ENCODE measurements at regions not wholly inside any gene's neighbourhood (a gene's known extent, or its start where the extent isn't known, plus 50 kb on each side); places are given as distances from the start of the nearest gene placed in this dataset.

DNA sequence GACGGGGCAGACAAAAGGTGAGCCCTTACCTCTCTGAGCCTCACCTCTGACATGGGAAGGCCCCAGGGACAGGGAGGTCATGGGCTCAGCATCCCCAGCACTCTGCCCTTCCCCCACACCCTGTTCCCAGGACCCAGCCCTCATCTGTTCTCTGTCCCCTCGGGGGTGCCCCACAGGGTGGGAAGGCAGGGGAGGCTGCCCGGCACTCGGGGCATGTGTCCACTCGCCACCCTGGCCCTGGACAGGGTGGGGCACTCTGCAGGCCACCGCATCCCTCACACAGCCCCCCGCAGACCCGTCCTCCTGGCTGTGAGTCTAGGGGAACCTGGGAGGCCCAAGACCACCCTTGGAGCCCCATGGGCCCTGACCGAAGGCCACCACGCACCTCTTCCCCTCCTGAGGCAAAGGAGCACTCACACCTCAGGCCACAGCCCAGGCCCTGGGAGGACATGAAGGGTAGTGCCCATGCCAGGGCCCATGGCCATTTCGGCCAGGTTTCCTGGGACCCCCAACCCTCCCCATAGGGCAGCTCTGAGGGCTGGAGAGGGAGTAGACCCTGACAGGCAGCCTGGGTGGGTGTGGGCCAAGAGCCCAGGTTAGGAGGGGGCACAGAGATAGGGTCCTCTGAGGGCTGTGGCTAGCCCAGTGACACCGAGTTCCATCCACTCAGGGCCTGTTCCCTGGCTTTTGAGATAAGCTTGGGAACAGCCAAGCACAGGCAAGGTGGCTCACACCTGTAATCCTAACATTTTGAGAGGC is 193.1 kb downstream of the IGLL1 start:
- DNase-seq (ENCODE audit: low read depth): no peak
- TF ChIP-seq, protein P1, sequence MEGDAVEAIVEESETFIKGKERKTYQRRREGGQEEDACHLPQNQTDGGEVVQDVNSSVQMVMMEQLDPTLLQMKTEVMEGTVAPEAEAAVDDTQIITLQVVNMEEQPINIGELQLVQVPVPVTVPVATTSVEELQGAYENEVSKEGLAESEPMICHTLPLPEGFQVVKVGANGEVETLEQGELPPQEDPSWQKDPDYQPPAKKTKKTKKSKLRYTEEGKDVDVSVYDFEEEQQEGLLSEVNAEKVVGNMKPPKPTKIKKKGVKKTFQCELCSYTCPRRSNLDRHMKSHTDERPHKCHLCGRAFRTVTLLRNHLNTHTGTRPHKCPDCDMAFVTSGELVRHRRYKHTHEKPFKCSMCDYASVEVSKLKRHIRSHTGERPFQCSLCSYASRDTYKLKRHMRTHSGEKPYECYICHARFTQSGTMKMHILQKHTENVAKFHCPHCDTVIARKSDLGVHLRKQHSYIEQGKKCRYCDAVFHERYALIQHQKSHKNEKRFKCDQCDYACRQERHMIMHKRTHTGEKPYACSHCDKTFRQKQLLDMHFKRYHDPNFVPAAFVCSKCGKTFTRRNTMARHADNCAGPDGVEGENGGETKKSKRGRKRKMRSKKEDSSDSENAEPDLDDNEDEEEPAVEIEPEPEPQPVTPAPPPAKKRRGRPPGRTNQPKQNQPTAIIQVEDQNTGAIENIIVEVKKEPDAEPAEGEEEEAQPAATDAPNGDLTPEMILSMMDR (IDR thresholded peaks at IDR 0.05; ENCODE audit: low read length, missing control alignments): no peak
- H3K4me3 ChIP-seq (replicated peaks; ENCODE audit: low read depth, low read length): no peak overlapping the region

DNA sequence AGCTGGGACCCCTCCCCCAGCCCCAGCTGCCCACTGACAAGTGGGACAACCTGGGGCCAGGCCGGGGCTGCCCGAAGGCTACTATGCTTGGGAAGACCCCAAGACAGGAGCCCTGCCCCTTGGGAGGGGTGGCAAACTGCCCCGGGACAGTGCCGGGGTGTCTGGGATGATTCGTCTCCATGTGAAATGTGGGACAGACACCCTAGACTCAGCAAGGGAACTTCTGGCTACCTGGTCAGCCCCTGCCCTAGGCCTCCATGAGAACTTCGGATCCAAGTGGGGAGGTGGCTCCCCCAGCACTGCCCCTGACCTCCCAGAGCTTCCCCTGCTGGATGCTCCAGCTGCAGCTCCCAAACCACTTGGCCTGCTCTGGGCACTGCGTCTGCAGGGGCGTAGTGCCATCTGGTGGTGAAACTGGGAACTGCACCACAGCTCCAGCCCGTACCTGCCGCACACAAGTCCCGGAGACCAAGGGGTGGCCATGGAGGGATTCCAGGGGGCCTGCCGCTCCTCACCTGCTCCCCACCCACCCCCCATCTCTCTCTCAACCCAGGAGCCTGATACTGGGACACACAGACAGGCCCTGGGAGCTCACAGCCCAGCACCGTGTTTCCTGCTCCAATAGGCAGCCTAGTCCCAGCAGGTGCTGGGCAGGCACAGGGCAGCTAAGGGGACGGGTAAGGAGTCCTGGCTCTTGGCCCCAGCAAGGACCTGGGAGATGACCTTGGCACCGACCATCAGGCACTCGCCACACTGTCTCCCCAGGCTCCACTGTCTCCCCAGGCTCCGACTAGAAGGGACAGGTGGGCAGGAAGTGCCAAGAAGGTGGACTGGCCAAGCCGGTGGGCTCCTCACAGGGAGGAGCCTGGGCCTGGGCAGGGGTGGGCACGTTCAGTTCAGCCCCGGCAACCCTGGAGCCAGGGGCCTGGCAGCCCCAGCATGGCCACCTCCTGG is 194.1 kb downstream of the IGLL1 start:
- H3K4me3 ChIP-seq (replicated peaks; ENCODE audit: low read depth, low read length): no peak overlapping the region
- TF ChIP-seq, protein P1 (IDR thresholded peaks at IDR 0.05; ENCODE audit: low read length, missing control alignments): peak; percentile 91
- DNase-seq (ENCODE audit: low read depth): peak; percentile 85

DNA sequence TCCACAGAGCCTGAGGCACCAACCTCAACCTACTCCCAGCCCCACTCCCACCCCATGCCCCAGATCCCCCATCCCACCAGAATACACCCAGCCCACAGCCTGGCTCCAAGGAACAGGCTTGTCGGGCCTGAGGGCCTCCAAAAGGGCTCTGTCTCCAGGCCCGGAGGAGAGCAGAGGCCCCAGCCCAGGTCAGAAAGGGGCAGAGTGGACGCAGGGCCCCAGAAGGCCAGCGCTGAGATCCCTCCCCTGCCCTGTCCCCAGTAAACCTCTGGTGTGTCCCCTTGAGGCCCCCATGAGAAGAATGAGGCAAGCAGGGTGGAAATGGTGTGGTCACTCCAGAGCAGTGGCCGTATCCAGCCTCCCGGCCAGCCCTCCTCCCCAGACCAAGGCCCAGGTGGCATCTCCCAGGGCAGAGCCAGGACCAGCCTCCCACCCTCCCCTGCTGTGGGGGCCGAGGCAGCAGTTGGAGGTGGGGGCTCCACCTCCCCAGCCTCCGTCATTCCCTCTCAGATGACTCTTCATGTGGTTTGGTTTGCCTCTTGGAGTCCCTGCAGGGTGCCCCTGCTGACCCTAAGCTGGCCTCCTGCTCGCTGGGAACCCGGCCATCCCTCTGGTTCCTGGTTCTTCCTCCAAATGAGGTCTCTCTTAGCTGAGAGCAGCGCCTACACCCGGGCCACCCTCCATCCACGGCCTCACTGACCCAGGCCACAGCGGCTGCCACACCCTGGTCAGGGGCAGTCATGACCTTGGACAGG is 195.0 kb downstream of the IGLL1 start:
- TF ChIP-seq, protein P1 (IDR thresholded peaks at IDR 0.05; ENCODE audit: low read length, missing control alignments): no peak
- DNase-seq (ENCODE audit: low read depth): no peak

DNA sequence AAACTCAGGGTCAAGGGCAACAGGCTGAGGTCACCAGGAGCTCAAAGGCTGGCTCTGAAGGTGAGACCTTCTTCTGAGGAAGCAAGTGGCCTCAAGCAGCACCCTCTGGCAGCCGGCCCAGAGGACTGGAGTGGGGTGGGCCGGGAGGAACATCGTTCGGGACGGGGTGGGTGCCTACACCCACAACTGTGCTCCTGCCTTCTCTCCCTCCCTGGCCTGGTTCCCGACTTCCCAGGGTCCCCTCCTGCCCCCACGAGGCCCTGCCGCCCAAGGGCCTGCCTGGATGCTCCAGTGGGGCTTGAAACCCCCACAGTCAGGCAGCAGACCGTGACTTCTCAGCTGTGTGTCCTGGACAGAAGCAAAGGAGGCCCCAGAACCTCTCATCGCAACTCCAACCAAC is 195.7 kb downstream of the IGLL1 start:
- TF ChIP-seq, protein P1 (IDR thresholded peaks at IDR 0.05; ENCODE audit: low read length, missing control alignments): no peak
- H3K4me3 ChIP-seq (replicated peaks; ENCODE audit: low read depth, low read length): no peak overlapping the region
- DNase-seq (ENCODE audit: low read depth): no peak

More for the DNA sequence above, 195.0 kb downstream of the IGLL1 start:
- H3K4me3 ChIP-seq (replicated peaks; ENCODE audit: low read depth, low read length): no peak overlapping the region

DNA sequence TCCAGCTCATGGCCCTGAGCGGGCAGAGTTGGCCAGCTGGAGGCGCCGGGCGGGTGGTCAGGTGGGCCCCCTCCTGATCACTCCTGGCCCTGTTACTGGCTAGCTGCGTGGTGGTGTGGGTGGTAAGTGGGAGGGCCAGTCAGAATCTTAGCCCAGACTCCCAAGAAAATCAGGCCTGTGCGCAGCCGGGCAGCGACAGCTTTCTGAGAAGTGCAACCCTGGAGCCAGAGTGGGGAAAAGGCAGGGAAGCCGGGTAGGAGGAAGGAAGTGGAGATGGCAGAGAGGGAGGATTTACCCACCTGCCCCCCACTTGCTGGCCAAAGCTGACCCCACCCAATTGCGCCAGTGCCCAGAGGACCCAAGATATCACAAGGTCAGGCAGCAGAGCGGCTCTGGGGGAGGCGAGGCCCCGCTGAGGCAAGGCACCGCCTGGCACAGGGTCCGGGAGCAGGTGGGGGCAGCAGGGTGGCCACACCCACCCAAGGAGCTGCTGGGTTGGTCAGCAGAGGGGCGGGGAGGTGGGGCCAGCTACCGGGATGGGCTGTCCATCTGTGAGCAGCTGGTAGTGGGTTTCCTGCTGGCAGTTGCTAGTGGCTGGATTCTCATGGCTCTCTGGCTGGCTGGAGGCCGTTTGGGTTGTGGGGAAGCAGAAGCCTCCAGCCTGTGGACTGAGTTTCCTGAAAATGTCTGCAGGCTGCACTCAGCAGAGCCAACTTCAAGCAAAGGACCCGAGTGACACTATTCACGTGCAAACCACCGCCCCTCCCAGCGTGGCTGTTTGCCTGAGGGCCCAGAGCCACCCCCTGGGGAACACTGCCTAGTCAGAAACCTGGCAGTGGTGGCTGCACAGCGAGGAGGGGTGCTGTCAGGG is 196.4 kb downstream of the IGLL1 start:
- H3K4me3 ChIP-seq (replicated peaks; ENCODE audit: low read depth, low read length): no peak overlapping the region
- DNase-seq (ENCODE audit: low read depth): peak; percentile 14
- TF ChIP-seq, protein P1 (IDR thresholded peaks at IDR 0.05; ENCODE audit: low read length, missing control alignments): no peak
